OCI-LY7 (cell line): ENCODE measurements at regions not wholly inside any gene's neighbourhood (a gene's known extent, or its start where the extent isn't known, plus 50 kb on each side); places are given as distances from the start of the nearest gene placed in this dataset.

ENCODE experiments used
- CTCF ChIP-seq: fragments of 200-600 bp; sonication (generic); conservative IDR thresholded peaks from 2 replicates; pipeline ENCODE4 v1.5.1; 2014; ENCODE audit warnings: mild to moderate bottlenecking, antibody characterized with exemption, low read length, moderate library complexity, mixed read lengths
- EZH2phosphoT487 ChIP-seq: fragments of 200-600 bp; sonication (generic); IDR thresholded peaks from 2 replicates; pipeline ENCODE4 v1.6.1; 2018; ENCODE audit warnings: low read depth, borderline replicate concordance, mild to moderate bottlenecking, mixed run types, antibody characterized with exemption, low read length, moderate library complexity, mixed read lengths

- TF ChIP-seq CTCF (no peak), EZH2phosphoT487 (no peak)
These were observed 98.3 kb upstream of the CBLB start for GRCh38 chr3:105967117-105967516.
